Peyer's patch (tissue), 4 donors: ENCODE measurements at regions not wholly inside any gene's neighbourhood (a gene's known extent, or its start where the extent isn't known, plus 50 kb on each side); places are given as distances from the start of the nearest gene placed in this dataset.

Experiments
- POLR2A ChIP-seq, 2 donors: fragments of 450-650 bp; IDR thresholded peaks; one replicate each; pipeline ENCODE4 v1.5.1; 2017; ENCODE audit warnings: antibody characterized with exemption in 2 of 2, mild to moderate bottlenecking in 2 of 2, moderate library complexity in 2 of 2
- TF ChIP-seq, protein P1 (sequence below), 6 experiments: fragments of 450-650 bp in 4 of 6; fragments of 200-600 bp in 2 of 6; sonication (generic) in 1 of 6; IDR thresholded peaks; one replicate each; pipeline ENCODE4 v1.5.1; 2017 to 2019; ENCODE audit warnings: antibody characterized with exemption in 6 of 6, mild to moderate bottlenecking in 3 of 6, moderate library complexity in 1 of 6

DNA sequence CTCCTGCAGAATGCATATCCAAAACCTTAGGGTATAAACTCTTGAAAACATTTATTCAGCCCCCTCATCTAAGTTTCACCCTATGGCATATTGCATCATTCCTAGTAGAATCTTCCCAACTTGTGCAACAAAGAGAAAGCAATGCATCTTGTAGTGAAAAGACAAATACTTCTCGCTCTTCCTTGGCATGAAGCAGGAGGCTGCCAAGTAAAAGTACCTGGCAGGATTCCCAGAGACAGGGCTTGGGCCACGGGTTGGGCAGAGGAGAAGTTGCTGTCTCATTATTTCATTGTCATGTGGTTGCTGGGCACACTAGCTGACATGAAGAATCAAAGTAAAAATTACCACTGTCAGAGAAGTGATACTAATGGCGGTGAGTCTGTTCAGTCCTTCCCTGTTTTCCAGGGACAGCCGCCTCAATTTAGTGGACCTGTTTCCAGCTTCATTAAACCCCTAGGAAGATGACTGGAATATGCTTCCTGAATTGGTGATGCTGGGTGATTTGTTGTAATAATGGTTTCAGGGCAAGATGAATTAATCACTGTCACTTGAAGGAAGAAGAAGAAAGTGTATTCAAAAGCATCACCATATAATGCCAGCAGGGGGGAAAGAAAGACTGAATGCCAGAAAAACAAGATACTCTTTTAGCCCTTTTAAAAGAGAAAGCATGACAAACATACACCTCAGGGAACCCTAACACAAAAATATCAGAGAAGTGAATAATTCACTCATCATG, 380.5 kb upstream of the IGFBP7 start:
- TF ChIP-seq, protein P1, sequence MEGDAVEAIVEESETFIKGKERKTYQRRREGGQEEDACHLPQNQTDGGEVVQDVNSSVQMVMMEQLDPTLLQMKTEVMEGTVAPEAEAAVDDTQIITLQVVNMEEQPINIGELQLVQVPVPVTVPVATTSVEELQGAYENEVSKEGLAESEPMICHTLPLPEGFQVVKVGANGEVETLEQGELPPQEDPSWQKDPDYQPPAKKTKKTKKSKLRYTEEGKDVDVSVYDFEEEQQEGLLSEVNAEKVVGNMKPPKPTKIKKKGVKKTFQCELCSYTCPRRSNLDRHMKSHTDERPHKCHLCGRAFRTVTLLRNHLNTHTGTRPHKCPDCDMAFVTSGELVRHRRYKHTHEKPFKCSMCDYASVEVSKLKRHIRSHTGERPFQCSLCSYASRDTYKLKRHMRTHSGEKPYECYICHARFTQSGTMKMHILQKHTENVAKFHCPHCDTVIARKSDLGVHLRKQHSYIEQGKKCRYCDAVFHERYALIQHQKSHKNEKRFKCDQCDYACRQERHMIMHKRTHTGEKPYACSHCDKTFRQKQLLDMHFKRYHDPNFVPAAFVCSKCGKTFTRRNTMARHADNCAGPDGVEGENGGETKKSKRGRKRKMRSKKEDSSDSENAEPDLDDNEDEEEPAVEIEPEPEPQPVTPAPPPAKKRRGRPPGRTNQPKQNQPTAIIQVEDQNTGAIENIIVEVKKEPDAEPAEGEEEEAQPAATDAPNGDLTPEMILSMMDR (IDR thresholded peaks at IDR 0.05), result no peak
- TF ChIP-seq POLR2A (IDR thresholded peaks at IDR 0.05), result no peak
